ENCODE measurements at regions not wholly inside any gene's neighbourhood (a gene's known extent, or its start where the extent isn't known, plus 50 kb on each side); places are given as distances from the start of the nearest gene placed in this dataset.

GRCh38 chr9:25543806-25544205 is 134.4 kb downstream of the TUSC1 start:
- no peak overlapping the region for H4K8ac ChIP-seq (ENCODE audit: low read depth in 2 of 2, low read length in 2 of 2)
- H2AFZ ChIP-seq (replicated peaks; ENCODE audit: low read length, poor library complexity): no peak overlapping the region
- no CpG with 5 or more reads among the region's 7 CpGs for WGBS, 2 experiments (ENCODE audit: extremely low coverage in 2 of 2, insufficient read length in 1 of 2)
- ATAC-seq (ENCODE audit: low read depth) (no peak), DNase-seq (no peak)
- no peak overlapping the region for H2AK5ac ChIP-seq (ENCODE audit: low read depth, low read length)
- no peak overlapping the region for H3K9ac ChIP-seq (ENCODE audit: low read depth, low read length)
- no peak overlapping the region for H3K56ac ChIP-seq (ENCODE audit: extremely low read depth, insufficient read depth, low read length)
- H3K9me3 ChIP-seq (ENCODE audit: control insufficient read depth, insufficient read depth, low read length): peaks cover 2% of the 10 kb centered on the region; the same call in 1 of the 2 replicates
- H2BK20ac ChIP-seq (ENCODE audit: low read depth, low read length): no peak overlapping the region
- no peak overlapping the region for H2BK15ac ChIP-seq (ENCODE audit: low read depth, low read length)
- ChIA-PET CTCF (no interaction called here), POLR2A (ENCODE audit: unreplicated experiment) (no interaction called here)
- no peaks in the 10 kb centered on the region for H3K27me3 ChIP-seq (ENCODE audit: control insufficient read depth, insufficient read depth, low read length)
- in situ Hi-C loops (cut with MboI; ENCODE audit: low sequenced_read_pairs) (no loop called here), intact Hi-C loops (cut with micrococcal nuclease) (no loop called here), dilution Hi-C loops (cut with HindIII; ENCODE audit: low sequenced_read_pairs, unreplicated experiment) (no loop called here)
- TF ChIP-seq POLR2A (IDR thresholded peaks at IDR 0.05; ENCODE audit: low read depth, low read length) (no peak), RAD21 (IDR thresholded peaks at IDR 0.05; ENCODE audit: low read length) (no peak), NFE2L2 (IDR thresholded peaks at IDR 0.05; ENCODE audit: low read depth, low read length) (no peak), MAZ (IDR thresholded peaks at IDR 0.05; ENCODE audit: borderline replicate concordance, low read depth, low read length) (no peak), CTCF (conservative IDR thresholded peaks at IDR 0.05; ENCODE audit: low read depth, low read length) (no peak), MXI1 (IDR thresholded peaks at IDR 0.05; ENCODE audit: borderline replicate concordance, low read depth, low read length) (no peak), RCOR1 (IDR thresholded peaks at IDR 0.05; ENCODE audit: insufficient replicate concordance, low read length) (no peak), RFX5 (IDR thresholded peaks at IDR 0.05; ENCODE audit: low read depth, low read length) (no peak), MAFK (IDR thresholded peaks at IDR 0.05; ENCODE audit: low read depth, low read length) (no peak), CEBPB (IDR thresholded peaks at IDR 0.05; ENCODE audit: low read depth, low read length) (no peak)
- H3K23ac ChIP-seq (ENCODE audit: low read depth, low read length): no peak overlapping the region
- no peaks in the 10 kb centered on the region for H3K9me1 ChIP-seq (ENCODE audit: insufficient read depth, low read length)
- no peak overlapping the region for H4K5ac ChIP-seq (ENCODE audit: low read depth, low read length)
- H2BK5ac ChIP-seq (ENCODE audit: low read depth, low read length, poor library complexity, severe bottlenecking): no peak overlapping the region
- no peaks in the 10 kb centered on the region for H3K79me1 ChIP-seq (ENCODE audit: low read depth in 1 of 2, low read length in 2 of 2)
- no peak overlapping the region for H3K4ac ChIP-seq (ENCODE audit: low read depth, low read length)
- no TSS peak for BruUV-seq (replicated peaks)
- no peak overlapping the region for H3K4me2 ChIP-seq (ENCODE audit: low read depth, low read length)
- H4K91ac ChIP-seq (ENCODE audit: insufficient read depth, low read depth, low read length): no peak overlapping the region
- no peak overlapping the region for H3K18ac ChIP-seq (ENCODE audit: low read depth, low read length)
- H3K4me3 ChIP-seq (ENCODE audit: insufficient read depth, low read depth, low read length): no peak overlapping the region
- no peak overlapping the region for H2BK120ac ChIP-seq (ENCODE audit: low read depth, low read length)
- no peaks in the 10 kb centered on the region for H3K36me3 ChIP-seq (ENCODE audit: control insufficient read depth, insufficient read depth, low read length)
- H3K14ac ChIP-seq (replicated peaks; ENCODE audit: low read depth, low read length): no peak overlapping the region
- no peaks in the 10 kb centered on the region for H4K20me1 ChIP-seq (ENCODE audit: insufficient read depth, low read length)
- H2AK9ac ChIP-seq (replicated peaks; ENCODE audit: low read depth, low read length, poor library complexity): no peak overlapping the region
- H3K27ac ChIP-seq (ENCODE audit: insufficient read depth, low read length): no peak overlapping the region
- H3K4me1 ChIP-seq (ENCODE audit: control insufficient read depth, insufficient read depth, low read length): no peaks in the 10 kb centered on the region

Data from IMR-90 (cell line).